ENCODE measurements at regions not wholly inside any gene's neighbourhood (a gene's known extent, or its start where the extent isn't known, plus 50 kb on each side); places are given as distances from the start of the nearest gene placed in this dataset.

GRCh38 chr14:78091361-78091760, 78.8 kb upstream of the NRXN3 start:
- no peaks in the 10 kb centered on the region for H3K36me3 ChIP-seq (replicated peaks in 1 of 2; ENCODE audit: control insufficient read depth in 1 of 2, insufficient read depth in 2 of 2, low read length in 1 of 2)
- peaks cover 0 to 5% of the 10 kb centered on the region in 2 experiments; a peak in 1 of 4 replicates for H3K4me1 ChIP-seq (ENCODE audit: control insufficient read depth in 1 of 2, insufficient read depth in 2 of 2, low read depth in 1 of 2, low read length in 1 of 2)
- no peaks in the 10 kb centered on the region for H3F3A ChIP-seq (replicated peaks; ENCODE audit: insufficient read depth)
- ChIA-PET POLR2A (no interaction called here), CTCF (interaction anchor here (0.7 to 1.1 kb wide), 2 partner anchors 18 to 228 kb away, joined by 3 to 4 read pairs; no protein-coding TSS in a partner anchor)
- H3K4me2 ChIP-seq: no peak overlapping the region
- no peak overlapping the region for H2AFZ ChIP-seq (ENCODE audit: low read depth)
- no peaks in the 10 kb centered on the region for H3K9me3 ChIP-seq
- TF ChIP-seq SMC3 (IDR thresholded peaks at IDR 0.05; ENCODE audit: low read depth, low read length): no peak
- no peak for TF ChIP-seq FOXM1 (IDR thresholded peaks at IDR 0.05; ENCODE audit: low read depth)
- no peak for TF ChIP-seq NFIC (IDR thresholded peaks at IDR 0.05; ENCODE audit: borderline replicate concordance)
- TF ChIP-seq SIN3A (IDR thresholded peaks at IDR 0.05; ENCODE audit: borderline replicate concordance, low read depth, low read length): no peak
- no peak for TF ChIP-seq GABPA (IDR thresholded peaks at IDR 0.05; ENCODE audit: low read depth)
- no peak for TF ChIP-seq MEF2A (IDR thresholded peaks at IDR 0.05; ENCODE audit: borderline replicate concordance, low read depth)
- TF ChIP-seq FOSL2 (IDR thresholded peaks at IDR 0.05; ENCODE audit: borderline replicate concordance, low read depth): no peak
- no peak for TF ChIP-seq MAX (IDR thresholded peaks at IDR 0.05; ENCODE audit: low read depth)
- no peak for TF ChIP-seq IRF3 (IDR thresholded peaks at IDR 0.05; ENCODE audit: low read depth, low read length)
- TF ChIP-seq RAD21 (IDR thresholded peaks at IDR 0.05; ENCODE audit: low read length): no peak
- TF ChIP-seq RFX5 (IDR thresholded peaks at IDR 0.05; ENCODE audit: low read length): no peak
- TF ChIP-seq RCOR1 (IDR thresholded peaks at IDR 0.05; ENCODE audit: low read length): no peak
- TF ChIP-seq MXI1 (IDR thresholded peaks at IDR 0.05; ENCODE audit: low read depth, low read length): no peak
- no peak for TF ChIP-seq POLR2AphosphoS5 (IDR thresholded peaks at IDR 0.05; ENCODE audit: low read depth, low read length)
- H3K27ac ChIP-seq (ENCODE audit: low read depth in 2 of 2, low read length in 1 of 2): no peak overlapping the region
- H3K9me2 ChIP-seq: no peaks in the 10 kb centered on the region
- H3K27me3 ChIP-seq (ENCODE audit: insufficient read depth): no peaks in the 10 kb centered on the region
- H4K20me1 ChIP-seq (ENCODE audit: insufficient read depth): no peaks in the 10 kb centered on the region
- no peak overlapping the region for H3K9ac ChIP-seq
- H3K4me3 ChIP-seq (ENCODE audit: low read depth in 2 of 2, low read length in 1 of 2): no peak overlapping the region
- no peaks in the 10 kb centered on the region for H3K79me2 ChIP-seq (ENCODE audit: insufficient read depth)
- 45% methylated on average over 4 of the region's 5 CpGs for WGBS (ENCODE audit: low lambda C conversion rate)
- no peak for DNase-seq

GRCh38 chr14:78092040-78092439, 78.1 kb upstream of the NRXN3 start:
- 49% methylated on average over 7 of the region's 7 CpGs for WGBS (ENCODE audit: low lambda C conversion rate)
- H3K9me3 ChIP-seq: no peaks in the 10 kb centered on the region
- H3K27me3 ChIP-seq (ENCODE audit: insufficient read depth): no peaks in the 10 kb centered on the region
- TF ChIP-seq USF1 (IDR thresholded peaks at IDR 0.05; ENCODE audit: borderline replicate concordance, low read depth): no peak
- TF ChIP-seq USF2 (IDR thresholded peaks at IDR 0.05; ENCODE audit: borderline replicate concordance, low read depth, low read length): no peak
- no peak for TF ChIP-seq MXI1 (IDR thresholded peaks at IDR 0.05; ENCODE audit: low read depth, low read length)
- H3K4me1 ChIP-seq (ENCODE audit: control insufficient read depth in 1 of 2, insufficient read depth in 2 of 2, low read depth in 1 of 2, low read length in 1 of 2): peaks cover 0 to 5% of the 10 kb centered on the region in 2 experiments; a peak in 1 of 4 replicates
- H2AFZ ChIP-seq (ENCODE audit: low read depth): no peak overlapping the region
- H3F3A ChIP-seq (replicated peaks; ENCODE audit: insufficient read depth): no peaks in the 10 kb centered on the region
- H3K9ac ChIP-seq: no peak overlapping the region
- no peak for DNase-seq
- POLR2A ChIA-PET: no interaction called here
- H3K9me2 ChIP-seq: no peaks in the 10 kb centered on the region
- no peaks in the 10 kb centered on the region for H3K79me2 ChIP-seq (ENCODE audit: insufficient read depth)
- no peaks in the 10 kb centered on the region for H3K36me3 ChIP-seq (replicated peaks in 1 of 2; ENCODE audit: control insufficient read depth in 1 of 2, insufficient read depth in 2 of 2, low read length in 1 of 2)
- no peak overlapping the region for H3K4me2 ChIP-seq
- H3K27ac ChIP-seq (ENCODE audit: low read depth in 2 of 2, low read length in 1 of 2): no peak overlapping the region
- no peaks in the 10 kb centered on the region for H4K20me1 ChIP-seq (ENCODE audit: insufficient read depth)
- H3K4me3 ChIP-seq (ENCODE audit: low read depth in 2 of 2, low read length in 1 of 2): no peak overlapping the region
- CTCF ChIA-PET: interaction anchor here (0.6 to 0.7 kb wide), 2 partner anchors 19 to 45 kb away, joined by 3 read pairs; no protein-coding TSS in a partner anchor
